Inflammatory macrophage treated with lipopolysaccharide for 4 hours (primary cell): ENCODE measurements at regions not wholly inside any gene's neighbourhood (a gene's known extent, or its start where the extent isn't known, plus 50 kb on each side); places are given as distances from the start of the nearest gene placed in this dataset.

ENCODE experiments used
- DNase-seq: peaks from one replicate; pipeline ENCODE4 v3.0.0-alpha.2; 2020

DNA sequence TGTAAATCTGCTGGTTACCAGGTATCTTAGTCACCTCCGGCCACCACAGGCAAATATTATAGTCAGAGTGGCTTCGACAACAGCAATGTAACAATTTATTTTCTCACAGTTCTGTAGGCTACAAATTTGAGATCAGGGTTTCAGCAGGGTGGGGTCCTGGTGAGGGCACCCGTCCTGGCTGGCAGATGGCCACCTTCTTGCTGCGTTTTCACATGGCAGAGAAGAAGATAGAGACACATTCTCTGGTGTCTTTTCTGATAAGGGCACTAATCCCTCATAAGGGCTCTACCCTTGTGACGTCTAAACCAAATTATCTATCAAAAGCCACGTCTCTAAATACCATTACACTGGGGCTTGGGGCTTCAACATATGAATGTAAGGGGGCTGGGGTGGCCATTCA lies 843.2 kb upstream of the FANCL start:
- DNase-seq = no peak

DNA sequence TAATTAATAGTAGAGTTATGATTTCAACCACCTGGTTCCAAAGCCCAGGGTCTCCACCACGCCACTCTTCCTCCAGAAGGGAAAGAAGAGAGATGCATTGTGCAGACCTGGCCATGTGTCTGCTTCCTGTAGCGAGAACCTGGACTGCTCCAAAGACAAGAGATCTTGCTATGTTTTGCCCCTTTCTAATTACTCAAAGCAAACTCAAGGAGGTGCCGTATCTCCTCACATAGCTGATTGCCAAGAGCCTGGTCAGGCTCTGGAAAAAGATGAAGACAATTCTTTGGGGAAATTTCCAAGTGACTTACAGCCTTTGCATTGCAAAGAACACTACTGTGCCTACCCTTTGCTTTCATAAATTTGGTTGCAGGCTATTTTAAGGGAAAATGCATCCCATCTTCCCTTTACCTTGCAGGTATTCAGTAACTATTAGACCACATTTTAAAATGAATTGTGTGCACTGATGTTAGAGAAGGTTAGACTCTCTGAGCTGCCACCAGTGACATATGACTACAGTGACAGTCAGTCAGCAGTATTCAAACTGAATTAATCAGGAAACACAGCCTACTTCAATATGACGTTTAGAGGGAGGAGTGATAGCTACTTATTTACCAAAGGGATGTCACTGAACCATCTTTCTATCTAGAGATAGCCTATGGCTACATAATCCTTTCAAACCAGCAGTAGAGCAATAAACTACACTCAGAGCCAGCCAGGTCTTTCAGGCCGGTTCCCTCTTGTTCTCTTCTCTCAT lies 842.1 kb upstream of the FANCL start:
- no peak for DNase-seq

DNA sequence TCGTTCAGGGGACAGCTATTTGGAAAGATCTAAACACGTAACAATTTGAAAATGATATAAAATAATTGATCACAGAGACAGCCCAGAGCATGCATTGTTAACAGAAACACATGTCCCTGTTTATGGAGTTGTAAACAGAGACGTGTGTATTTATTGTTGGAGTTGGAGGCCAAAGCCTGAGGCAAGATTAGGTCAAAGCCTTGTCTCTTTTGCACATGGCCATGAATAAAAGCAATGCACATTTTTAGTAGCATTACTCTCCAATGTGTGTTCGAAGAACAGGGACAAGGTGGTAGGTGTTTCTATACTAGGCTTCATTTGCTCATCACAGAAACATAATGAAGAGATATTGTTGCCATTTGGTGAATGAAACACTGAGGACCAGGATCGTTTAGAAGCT lies 841.5 kb upstream of the FANCL start:
- DNase-seq = no peak

DNA sequence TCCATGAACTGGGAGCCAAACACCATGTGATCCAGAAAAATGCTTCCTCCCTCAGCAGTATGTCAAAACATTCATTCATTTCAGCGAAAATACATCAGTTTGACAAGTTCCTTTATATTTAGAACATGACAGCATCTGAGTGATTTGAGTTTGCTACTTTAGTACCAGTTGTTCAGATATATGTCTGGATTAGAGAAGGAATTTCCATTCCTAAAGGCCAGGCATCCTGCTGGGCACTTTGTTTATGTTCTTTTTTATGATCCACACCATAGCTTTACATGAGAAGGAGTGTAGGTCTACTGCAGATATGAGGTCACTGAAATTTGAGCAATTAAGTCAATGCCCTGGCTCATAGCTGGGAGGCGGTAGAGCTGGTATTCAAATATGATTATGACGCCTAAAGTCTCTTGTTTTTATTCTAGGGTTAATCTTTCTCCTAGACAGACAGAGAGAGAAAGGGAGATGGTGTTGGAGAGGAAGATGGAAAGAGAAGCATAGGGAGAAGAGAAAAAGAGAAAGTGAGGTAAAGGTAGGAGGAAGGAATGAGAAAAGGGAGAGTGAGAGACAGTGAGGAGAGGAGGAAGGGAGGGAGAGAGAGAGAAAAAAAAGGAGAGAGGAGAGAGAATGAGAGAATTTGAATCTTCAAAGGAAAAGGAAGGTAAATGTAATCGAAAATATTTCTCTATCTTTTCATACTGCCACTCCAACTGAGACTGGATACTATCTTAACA lies 839.5 kb upstream of the FANCL start:
- DNase-seq = no peak

- no peak for DNase-seq
Observed at GRCh38 chr2:59077981-59078531, 836.9 kb upstream of the FANCL start.

DNA sequence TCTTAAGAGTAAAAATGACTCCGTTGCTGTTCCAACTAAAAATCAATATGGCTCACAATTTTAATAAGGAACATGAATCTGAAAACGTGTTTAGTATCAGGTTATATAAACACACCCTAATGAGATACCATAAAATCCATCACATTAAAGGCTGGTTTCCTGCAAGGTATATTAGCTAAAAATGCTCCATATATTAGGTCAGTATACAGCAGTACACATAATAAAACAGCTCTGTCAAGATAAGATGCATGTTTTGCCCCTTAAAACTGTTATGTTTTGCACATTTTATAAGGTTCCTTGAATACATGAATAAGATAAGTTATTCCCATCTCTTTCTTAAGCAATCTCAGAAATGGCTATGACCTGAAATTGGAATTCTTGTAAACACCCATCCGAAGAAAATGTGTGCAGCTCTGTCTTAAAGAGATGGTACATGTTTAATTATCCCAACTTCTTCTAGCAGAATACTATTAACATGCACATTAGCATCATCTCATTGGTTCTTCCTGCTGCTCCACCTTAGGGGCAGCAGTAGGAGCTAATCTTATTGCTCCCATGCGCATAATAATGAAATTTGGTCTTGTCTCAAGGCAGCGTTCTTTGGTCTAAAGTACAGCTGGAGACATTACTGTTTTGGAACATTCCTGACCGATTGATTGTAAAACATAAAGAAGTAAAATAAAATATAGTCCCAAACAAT lies 836.1 kb upstream of the FANCL start:
- DNase-seq = no peak

- DNase-seq = no peak
Observed at GRCh38 chr2:59076079-59076619, 835.0 kb upstream of the FANCL start.

GRCh38 chr2:59074071-59074470 lies 832.9 kb upstream of the FANCL start:
- no peak for DNase-seq

GRCh38 chr2:59073286-59073685 lies 832.2 kb upstream of the FANCL start:
- DNase-seq = no peak

- no peak for DNase-seq
Observed at GRCh38 chr2:59068255-59068654, 827.1 kb upstream of the FANCL start.

GRCh38 chr2:59066787-59067399 lies 825.8 kb upstream of the FANCL start:
- no peak for DNase-seq

GRCh38 chr2:59047373-59047995 lies 806.4 kb upstream of the FANCL start:
- DNase-seq = no peak

GRCh38 chr2:59046401-59047372 lies 805.6 kb upstream of the FANCL start:
- no peak for DNase-seq

DNA sequence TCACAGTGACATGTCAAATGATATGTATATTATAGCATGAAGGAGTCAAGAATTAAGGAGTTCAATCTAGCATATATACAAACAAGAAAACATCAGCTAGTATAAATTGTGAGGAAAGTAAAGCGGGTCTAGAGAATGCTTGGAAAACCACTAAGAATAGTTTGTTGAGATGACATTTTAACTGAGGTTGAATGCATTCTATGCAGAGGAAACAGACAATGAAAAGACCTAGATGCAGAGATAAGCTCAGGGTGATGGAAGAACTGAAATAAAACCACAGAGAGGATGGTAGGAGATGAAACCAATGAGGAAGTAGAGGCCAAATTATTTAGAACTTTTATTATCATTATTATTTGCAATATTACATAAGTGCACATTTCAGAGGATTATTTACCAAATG lies 803.6 kb upstream of the FANCL start:
- no peak for DNase-seq

DNA sequence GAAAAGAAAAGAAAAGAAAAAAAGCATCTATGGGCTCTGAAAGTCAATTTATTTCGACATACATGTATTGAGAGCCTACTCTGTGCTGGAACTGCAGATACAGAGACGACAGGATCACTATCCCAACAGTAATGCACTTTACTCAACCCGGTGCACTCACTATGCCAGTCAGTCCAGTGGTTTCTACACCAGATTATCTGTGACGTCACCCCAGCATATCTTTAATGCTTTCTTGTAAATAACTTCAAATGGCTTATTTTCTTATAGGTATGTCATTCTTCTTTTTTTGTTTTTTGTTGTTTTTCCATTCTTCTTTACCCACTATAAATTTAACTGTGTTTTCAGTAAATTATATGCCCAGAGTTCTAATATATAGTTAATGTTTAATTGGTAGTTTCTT lies 800.0 kb upstream of the FANCL start:
- DNase-seq = no peak

- no peak for DNase-seq
Observed at GRCh38 chr2:59034837-59035236, 793.7 kb upstream of the FANCL start.

- no peak for DNase-seq
Observed at GRCh38 chr2:59034106-59034505, 793.0 kb upstream of the FANCL start.

GRCh38 chr2:59033661-59034060 lies 792.5 kb upstream of the FANCL start:
- no peak for DNase-seq

DNA sequence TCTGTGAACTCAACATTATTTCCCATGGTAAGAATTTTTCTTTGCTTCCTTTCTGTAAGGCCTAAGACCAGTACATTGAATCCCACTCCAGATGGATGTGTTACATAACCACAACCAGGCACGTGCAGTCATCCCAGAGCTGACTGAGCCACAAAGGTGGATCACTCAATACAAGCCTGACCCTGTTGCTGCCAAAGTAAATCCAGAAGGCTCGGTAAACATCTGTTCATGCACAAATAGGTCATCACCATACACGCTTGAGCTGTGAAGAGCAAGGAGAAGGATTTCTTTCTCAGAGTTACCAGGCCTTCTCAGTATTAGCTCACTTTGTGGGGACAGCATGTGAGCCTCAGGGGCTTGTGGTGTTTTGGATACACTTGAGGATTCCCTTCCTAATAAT lies 791.4 kb upstream of the FANCL start:
- DNase-seq = no peak

GRCh38 chr2:59029058-59029457 lies 787.9 kb upstream of the FANCL start:
- no peak for DNase-seq

- DNase-seq = no peak
Observed at GRCh38 chr2:59027320-59027719, 786.2 kb upstream of the FANCL start.
